ENCODE measurements at regions not wholly inside any gene's neighbourhood (a gene's known extent, or its start where the extent isn't known, plus 50 kb on each side); places are given as distances from the start of the nearest gene placed in this dataset.

DNA sequence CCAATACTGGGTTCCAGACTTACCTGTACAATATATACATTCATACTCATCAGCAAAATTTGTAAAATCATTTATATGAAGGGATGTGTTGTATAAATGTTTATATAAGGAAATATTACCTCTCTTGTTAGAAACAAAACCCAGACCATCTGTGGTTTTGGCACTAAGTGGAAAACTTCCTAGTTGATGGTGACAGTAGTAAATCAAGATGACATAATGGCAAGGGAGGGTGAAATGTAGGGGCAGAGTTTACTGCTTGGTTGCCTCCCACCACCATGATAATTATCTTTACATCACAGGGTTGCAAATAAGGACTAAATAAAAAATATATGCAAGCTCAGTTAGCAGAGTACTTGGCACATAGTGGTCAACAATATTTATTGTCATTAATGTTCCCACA, 365.3 kb upstream of the TEX13C start:
- DNase-seq (ENCODE audit: low read depth), result no peak
- H3K4me3 ChIP-seq (ENCODE audit: low read depth, low read length), result no peak overlapping the region
- TF ChIP-seq, protein P1, sequence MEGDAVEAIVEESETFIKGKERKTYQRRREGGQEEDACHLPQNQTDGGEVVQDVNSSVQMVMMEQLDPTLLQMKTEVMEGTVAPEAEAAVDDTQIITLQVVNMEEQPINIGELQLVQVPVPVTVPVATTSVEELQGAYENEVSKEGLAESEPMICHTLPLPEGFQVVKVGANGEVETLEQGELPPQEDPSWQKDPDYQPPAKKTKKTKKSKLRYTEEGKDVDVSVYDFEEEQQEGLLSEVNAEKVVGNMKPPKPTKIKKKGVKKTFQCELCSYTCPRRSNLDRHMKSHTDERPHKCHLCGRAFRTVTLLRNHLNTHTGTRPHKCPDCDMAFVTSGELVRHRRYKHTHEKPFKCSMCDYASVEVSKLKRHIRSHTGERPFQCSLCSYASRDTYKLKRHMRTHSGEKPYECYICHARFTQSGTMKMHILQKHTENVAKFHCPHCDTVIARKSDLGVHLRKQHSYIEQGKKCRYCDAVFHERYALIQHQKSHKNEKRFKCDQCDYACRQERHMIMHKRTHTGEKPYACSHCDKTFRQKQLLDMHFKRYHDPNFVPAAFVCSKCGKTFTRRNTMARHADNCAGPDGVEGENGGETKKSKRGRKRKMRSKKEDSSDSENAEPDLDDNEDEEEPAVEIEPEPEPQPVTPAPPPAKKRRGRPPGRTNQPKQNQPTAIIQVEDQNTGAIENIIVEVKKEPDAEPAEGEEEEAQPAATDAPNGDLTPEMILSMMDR (IDR thresholded peaks at IDR 0.05; ENCODE audit: control insufficient read depth, extremely low read depth, insufficient read depth), result no peak

DNA sequence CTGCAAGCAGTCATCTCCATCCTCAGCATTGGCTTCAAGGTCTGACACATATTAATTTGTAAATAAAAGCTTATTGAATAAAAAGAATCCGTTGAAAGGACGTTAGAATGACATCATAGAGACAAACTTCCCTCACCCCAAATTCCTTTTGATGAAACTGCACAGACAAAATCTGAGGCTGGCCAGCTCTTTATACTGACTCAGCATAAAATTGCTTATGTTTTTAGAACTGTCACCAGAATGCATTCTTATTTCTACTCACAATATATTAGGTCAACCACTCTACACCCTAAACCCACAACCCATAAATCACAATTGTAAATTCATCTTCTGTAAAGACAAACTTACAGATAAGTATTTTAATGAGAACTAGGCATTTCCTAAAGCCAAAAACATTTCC, 359.2 kb upstream of the TEX13C start:
- no peak overlapping the region for H3K4me3 ChIP-seq (ENCODE audit: low read depth, low read length)
- no peak for DNase-seq (ENCODE audit: low read depth)
- TF ChIP-seq, protein P1 (IDR thresholded peaks at IDR 0.05; ENCODE audit: control insufficient read depth, extremely low read depth, insufficient read depth), result no peak

DNA sequence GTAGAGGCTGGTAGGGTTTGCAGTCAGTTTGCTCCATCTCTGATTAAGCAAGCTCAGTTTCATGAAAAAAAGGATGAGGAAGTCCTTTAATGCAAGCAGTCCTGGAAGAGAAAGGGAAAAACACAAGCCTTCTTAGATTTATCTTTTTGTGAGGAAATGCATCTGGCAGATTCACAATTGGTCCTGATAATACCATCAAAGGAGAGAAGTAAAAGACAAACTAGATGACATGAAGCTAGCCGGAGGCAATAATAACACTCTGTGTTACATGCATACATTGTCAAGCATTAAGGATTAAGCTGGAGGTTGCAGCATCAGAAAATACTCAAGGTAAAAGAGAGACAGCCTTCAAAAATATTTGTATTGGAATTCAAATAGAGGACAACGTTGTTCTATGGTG, 356.0 kb upstream of the TEX13C start, which contains the start of gene TENM1:
Gene TENM1 (minus strand): TSS at position 101 of the 400 bp plus-strand sequence.
- no peak for DNase-seq (ENCODE audit: low read depth)
- TF ChIP-seq, protein P1 (IDR thresholded peaks at IDR 0.05; ENCODE audit: control insufficient read depth, extremely low read depth, insufficient read depth), result no peak
- no peak within 1 kb of the TSS for H3K4me3 ChIP-seq (ENCODE audit: low read depth, low read length)

DNA sequence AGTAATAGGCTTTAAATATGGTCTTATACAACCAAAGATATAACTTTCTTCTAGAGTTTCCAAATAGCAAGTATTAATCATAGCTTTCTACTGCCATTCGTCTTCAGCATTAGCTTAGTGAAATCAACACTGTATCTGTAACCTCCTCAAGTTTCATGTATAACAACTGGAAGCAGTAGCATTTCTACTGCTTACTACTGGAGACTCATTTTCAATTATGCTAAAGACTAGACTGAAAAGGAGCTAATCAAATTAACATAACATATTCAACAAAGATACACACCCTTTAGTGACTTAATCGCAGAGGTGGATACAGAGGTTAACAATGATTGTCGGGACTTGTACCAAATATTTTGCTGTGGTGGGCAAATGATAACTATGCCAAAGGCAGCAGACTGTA, 344.2 kb upstream of the TEX13C start:
- DNase-seq (ENCODE audit: low read depth), result no peak
- TF ChIP-seq, protein P1 (IDR thresholded peaks at IDR 0.05; ENCODE audit: control insufficient read depth, extremely low read depth, insufficient read depth), result no peak
- no peak overlapping the region for H3K4me3 ChIP-seq (ENCODE audit: low read depth, low read length)

DNA sequence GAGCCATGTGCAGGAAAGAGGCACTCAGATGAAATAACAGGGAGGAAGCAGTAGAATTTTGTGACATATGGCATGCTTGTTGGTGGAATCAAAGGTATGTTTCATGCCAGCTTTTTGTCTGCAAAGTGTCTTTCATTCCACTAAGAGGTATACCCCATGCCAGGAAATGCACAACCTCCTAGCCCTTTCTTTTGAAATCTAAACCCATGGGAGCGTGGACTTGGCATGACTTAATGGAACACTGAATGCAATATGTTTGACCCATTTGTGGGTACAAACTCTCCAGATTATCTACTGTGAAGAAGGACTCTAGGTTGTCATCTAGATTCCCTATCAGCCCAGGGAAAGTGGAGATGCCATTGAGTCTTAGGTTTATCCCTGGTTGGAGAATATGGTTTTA, 338.3 kb upstream of the TEX13C start:
- DNase-seq (ENCODE audit: low read depth), result no peak
- no peak overlapping the region for H3K4me3 ChIP-seq (ENCODE audit: low read depth, low read length)
- TF ChIP-seq, protein P1 (IDR thresholded peaks at IDR 0.05; ENCODE audit: control insufficient read depth, extremely low read depth, insufficient read depth), result no peak

DNA sequence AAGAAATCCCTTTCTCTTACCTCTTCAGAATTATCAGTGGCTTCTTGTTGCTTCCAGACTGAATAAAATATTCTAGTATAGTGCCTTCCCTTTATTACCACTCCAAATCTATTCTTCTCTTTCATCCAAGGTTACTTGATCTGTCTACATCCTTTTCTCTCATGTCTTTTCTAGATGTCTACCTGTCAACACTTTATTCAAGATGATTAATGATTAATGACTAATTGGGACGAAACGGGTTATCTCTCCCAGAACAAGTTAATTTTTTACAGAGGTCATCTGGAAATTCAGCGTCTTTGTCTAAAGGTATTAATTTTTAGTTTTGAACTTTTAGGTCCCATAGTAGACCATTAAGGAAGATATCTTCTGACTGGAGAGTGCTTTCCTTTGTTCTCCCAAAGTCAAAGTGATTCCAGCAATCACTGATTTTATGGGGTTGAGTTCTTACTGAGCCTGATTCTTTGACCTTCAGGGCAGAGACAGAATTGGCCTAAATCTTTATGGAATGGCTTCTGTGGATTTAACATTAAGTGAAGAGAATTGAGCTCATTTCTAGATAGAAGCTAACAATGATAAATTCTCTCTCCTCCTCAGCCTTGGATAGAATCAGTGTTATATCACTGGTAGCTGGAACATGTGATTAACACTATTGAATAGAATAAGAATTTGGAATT, 335.4 kb upstream of the TEX13C start:
- no peak for DNase-seq (ENCODE audit: low read depth)
- TF ChIP-seq, protein P1 (IDR thresholded peaks at IDR 0.05; ENCODE audit: control insufficient read depth, extremely low read depth, insufficient read depth), result no peak
- no peak overlapping the region for H3K4me3 ChIP-seq (ENCODE audit: low read depth, low read length)

DNA sequence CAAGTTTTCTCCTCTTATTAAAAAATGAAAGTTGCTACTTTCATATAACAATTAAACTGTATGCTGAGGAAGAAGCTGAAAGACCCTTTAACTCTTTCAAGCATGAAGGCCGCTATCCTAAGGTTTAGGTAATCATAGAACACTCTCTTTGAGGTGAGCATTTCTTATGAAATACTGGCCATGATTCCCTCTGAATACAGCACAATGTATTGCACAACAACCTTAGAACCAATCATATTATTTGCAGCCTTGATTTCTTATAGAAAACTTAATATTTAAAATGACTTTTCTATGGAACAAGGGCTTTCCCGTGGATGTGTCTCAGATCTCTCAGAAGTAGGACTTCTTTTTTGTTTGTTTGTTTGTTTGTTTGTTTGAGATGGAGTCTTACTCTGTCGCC, 333.4 kb upstream of the TEX13C start:
- TF ChIP-seq, protein P1 (IDR thresholded peaks at IDR 0.05; ENCODE audit: control insufficient read depth, extremely low read depth, insufficient read depth), result no peak
- H3K4me3 ChIP-seq (ENCODE audit: low read depth, low read length), result no peak overlapping the region
- no peak for DNase-seq (ENCODE audit: low read depth)

Data from LNCaP clone FGC (cell line).